Gastroesophageal sphincter (tissue), 3 donors: ENCODE measurements at regions not wholly inside any gene's neighbourhood (a gene's known extent, or its start where the extent isn't known, plus 50 kb on each side); places are given as distances from the start of the nearest gene placed in this dataset.

Source experiments
- POLR2A ChIP-seq, 2 donors: fragments of 450-650 bp; IDR thresholded peaks; one replicate each; pipeline ENCODE4 v1.6.1; 2017; ENCODE audit warnings: antibody characterized with exemption in 2 of 2, mild to moderate bottlenecking in 2 of 2, moderate library complexity in 1 of 2
- TF ChIP-seq, protein P1 (sequence below), 4 experiments: fragments of 200-600 bp in 2 of 4; fragments of 450-650 bp in 2 of 4; sonication (generic) in 1 of 4; IDR thresholded peaks; one replicate each; pipeline ENCODE4 v1.5.1; 2017 to 2019; ENCODE audit warnings: antibody characterized with exemption in 4 of 4, mild to moderate bottlenecking in 2 of 4, moderate library complexity in 2 of 4

DNA sequence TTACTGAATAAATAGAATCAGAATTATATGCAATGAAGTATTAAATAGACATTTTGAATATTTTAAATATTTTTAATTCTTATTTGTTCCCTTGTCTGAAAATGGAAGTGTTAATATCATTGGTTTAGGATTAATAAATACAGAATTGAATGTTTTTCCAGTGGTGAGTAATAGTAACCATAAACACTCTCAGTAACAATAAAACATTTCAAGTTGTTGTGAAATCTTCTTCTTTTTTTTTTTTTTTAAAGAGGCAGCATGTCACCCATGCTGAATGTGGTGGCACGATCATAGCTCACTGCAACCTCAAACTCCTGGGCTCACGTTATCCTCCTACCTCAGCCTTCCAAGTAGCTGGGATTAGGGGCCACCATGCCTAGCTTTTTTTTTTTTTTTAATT is 86.2 kb upstream of the ZBTB18 start:
- no peak for TF ChIP-seq POLR2A (IDR thresholded peaks at IDR 0.05)
- TF ChIP-seq, protein P1, sequence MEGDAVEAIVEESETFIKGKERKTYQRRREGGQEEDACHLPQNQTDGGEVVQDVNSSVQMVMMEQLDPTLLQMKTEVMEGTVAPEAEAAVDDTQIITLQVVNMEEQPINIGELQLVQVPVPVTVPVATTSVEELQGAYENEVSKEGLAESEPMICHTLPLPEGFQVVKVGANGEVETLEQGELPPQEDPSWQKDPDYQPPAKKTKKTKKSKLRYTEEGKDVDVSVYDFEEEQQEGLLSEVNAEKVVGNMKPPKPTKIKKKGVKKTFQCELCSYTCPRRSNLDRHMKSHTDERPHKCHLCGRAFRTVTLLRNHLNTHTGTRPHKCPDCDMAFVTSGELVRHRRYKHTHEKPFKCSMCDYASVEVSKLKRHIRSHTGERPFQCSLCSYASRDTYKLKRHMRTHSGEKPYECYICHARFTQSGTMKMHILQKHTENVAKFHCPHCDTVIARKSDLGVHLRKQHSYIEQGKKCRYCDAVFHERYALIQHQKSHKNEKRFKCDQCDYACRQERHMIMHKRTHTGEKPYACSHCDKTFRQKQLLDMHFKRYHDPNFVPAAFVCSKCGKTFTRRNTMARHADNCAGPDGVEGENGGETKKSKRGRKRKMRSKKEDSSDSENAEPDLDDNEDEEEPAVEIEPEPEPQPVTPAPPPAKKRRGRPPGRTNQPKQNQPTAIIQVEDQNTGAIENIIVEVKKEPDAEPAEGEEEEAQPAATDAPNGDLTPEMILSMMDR (IDR thresholded peaks at IDR 0.05), result no peak
